ENCODE measurements at regions not wholly inside any gene's neighbourhood (a gene's known extent, or its start where the extent isn't known, plus 50 kb on each side); places are given as distances from the start of the nearest gene placed in this dataset.

- H3K9me3 ChIP-seq (ENCODE audit: insufficient read depth, low read depth, low read length) = peaks cover 4% of the 10 kb centered on the region
- no peak for DNase-seq (ENCODE audit: low read depth)
- no peaks in the 10 kb centered on the region for H3K36me3 ChIP-seq (ENCODE audit: insufficient read depth, low read length)
- Mint-ChIP-seq H3K4me1 (ENCODE audit: low read depth, unreplicated experiment) (no peaks in the 10 kb centered on the region), H3K27ac (ENCODE audit: unreplicated experiment) (no peak overlapping the region), H3K9me3 (ENCODE audit: unreplicated experiment) (peaks cover 7% of the 10 kb centered on the region), H3K27me3 (ENCODE audit: low read depth, unreplicated experiment) (peaks cover 6% of the 10 kb centered on the region), H3K36me3 (ENCODE audit: low read depth, unreplicated experiment) (no peaks in the 10 kb centered on the region), H3K4me3 (ENCODE audit: unreplicated experiment) (no peak overlapping the region)
- H3K27ac ChIP-seq (ENCODE audit: low read depth, low read length) = no peak overlapping the region
- no peak overlapping the region for H3K4me3 ChIP-seq (ENCODE audit: insufficient read depth, low read depth, low read length)
- H3K4me1 ChIP-seq (ENCODE audit: insufficient read depth, low read length) = no peaks in the 10 kb centered on the region
- no peaks in the 10 kb centered on the region for H3K79me2 ChIP-seq (ENCODE audit: insufficient read depth, low read length)
- no peaks in the 10 kb centered on the region for H4K20me1 ChIP-seq (ENCODE audit: insufficient read depth, low read length)
- H2AFZ ChIP-seq (ENCODE audit: low read depth, low read length) = no peak overlapping the region
- no peaks in the 10 kb centered on the region for H3K27me3 ChIP-seq (ENCODE audit: insufficient read depth, low read length)
- no peak overlapping the region for H3K4me2 ChIP-seq (ENCODE audit: low read length)
- H3K9ac ChIP-seq (ENCODE audit: low read length) = no peak overlapping the region
- no peak for TF ChIP-seq EZH2 (IDR thresholded peaks at IDR 0.05; ENCODE audit: insufficient read depth, low read length)
- TF ChIP-seq CTCF (IDR thresholded peaks at IDR 0.05; ENCODE audit: insufficient read depth, low read depth, low read length) = no peak
- FAIRE-seq = no peak
These were observed 148.0 kb upstream of the C1orf174 start for GRCh38 chr1:4048076-4048475.

- H3K9me3 ChIP-seq (ENCODE audit: insufficient read depth, low read depth, low read length) = peaks cover 4% of the 10 kb centered on the region
- no peak for FAIRE-seq
- H3K36me3 Mint-ChIP-seq (ENCODE audit: low read depth, unreplicated experiment) = no peaks in the 10 kb centered on the region
These were observed 148.8 kb upstream of the C1orf174 start for GRCh38 chr1:4048921-4049320.

More at GRCh38 chr1:4048921-4049320, 148.8 kb upstream of the C1orf174 start:
- no peaks in the 10 kb centered on the region for H3K4me1 Mint-ChIP-seq (ENCODE audit: low read depth, unreplicated experiment)
- TF ChIP-seq CTCF (IDR thresholded peaks at IDR 0.05; ENCODE audit: insufficient read depth, low read depth, low read length) (no peak), EZH2 (IDR thresholded peaks at IDR 0.05; ENCODE audit: insufficient read depth, low read length) (no peak)
- Histone ChIP-seq H3K27ac (ENCODE audit: low read depth, low read length) (no peak overlapping the region), H3K4me2 (ENCODE audit: low read length) (no peak overlapping the region), H3K4me1 (ENCODE audit: insufficient read depth, low read length) (no peaks in the 10 kb centered on the region), H4K20me1 (ENCODE audit: insufficient read depth, low read length) (no peaks in the 10 kb centered on the region), H3K27me3 (ENCODE audit: insufficient read depth, low read length) (no peaks in the 10 kb centered on the region), H3K4me3 (ENCODE audit: insufficient read depth, low read depth, low read length) (no peak overlapping the region), H2AFZ (ENCODE audit: low read depth, low read length) (no peak overlapping the region), H3K36me3 (ENCODE audit: insufficient read depth, low read length) (no peaks in the 10 kb centered on the region), H3K9ac (ENCODE audit: low read length) (no peak overlapping the region), H3K79me2 (ENCODE audit: insufficient read depth, low read length) (no peaks in the 10 kb centered on the region)
- no peak overlapping the region for H3K4me3 Mint-ChIP-seq (ENCODE audit: unreplicated experiment)
- no peak for DNase-seq (ENCODE audit: low read depth)
- peaks cover 6% of the 10 kb centered on the region for H3K9me3 Mint-ChIP-seq (ENCODE audit: unreplicated experiment)
- no peak overlapping the region for H3K27ac Mint-ChIP-seq (ENCODE audit: unreplicated experiment)
- H3K27me3 Mint-ChIP-seq (ENCODE audit: low read depth, unreplicated experiment) = peaks cover 6% of the 10 kb centered on the region
